Liver (tissue), 3 donors: ENCODE measurements at regions not wholly inside any gene's neighbourhood (a gene's known extent, or its start where the extent isn't known, plus 50 kb on each side); places are given as distances from the start of the nearest gene placed in this dataset.

ENCODE experiments used
- GABPA ChIP-seq, 2 donors: IDR thresholded peaks in 1 of 2; conservative IDR thresholded peaks in 1 of 2; 2 replicates each; pipeline ENCODE4 v1.6.1; 2016; ENCODE audit warnings: antibody characterized with exemption in 2 of 2, mild to moderate bottlenecking in 1 of 2, moderate library complexity in 1 of 2
- NR2F2 ChIP-seq: IDR thresholded peaks from 2 replicates; pipeline ENCODE4 v1.6.1; 2016; ENCODE audit warnings: antibody characterized with exemption
- RAD21 ChIP-seq, 2 donors: IDR thresholded peaks; 2 replicates each; pipeline ENCODE4 v1.6.1; 2016; ENCODE audit warnings: antibody characterized with exemption in 2 of 2, mild to moderate bottlenecking in 2 of 2
- YY1 ChIP-seq: IDR thresholded peaks from 2 replicates; pipeline ENCODE4 v1.6.1; 2016; ENCODE audit warnings: antibody characterized with exemption, mild to moderate bottlenecking
- TF ChIP-seq, protein P1 (sequence below): fragments of 150-350 bp; IDR thresholded peaks from 2 replicates; pipeline ENCODE4 v1.5.1; 2017; ENCODE audit warnings: improper control_type of control experiment, low read depth, low read length; ENCODE audit not compliant: missing input control
- TF ChIP-seq, protein P2 (sequence below): IDR thresholded peaks from 2 replicates; pipeline ENCODE4 v1.6.1; 2016; ENCODE audit warnings: antibody characterized with exemption
- TF ChIP-seq, protein P3 (sequence below): IDR thresholded peaks from 2 replicates; pipeline ENCODE4 v1.6.1; 2016; ENCODE audit warnings: antibody characterized with exemption, mild to moderate bottlenecking
- TF ChIP-seq, protein P4 (sequence below): IDR thresholded peaks from 2 replicates; pipeline ENCODE4 v1.6.1; 2016; ENCODE audit warnings: antibody characterized with exemption
- donor health status: healthy.
- donor health status: healthy.

DNA sequence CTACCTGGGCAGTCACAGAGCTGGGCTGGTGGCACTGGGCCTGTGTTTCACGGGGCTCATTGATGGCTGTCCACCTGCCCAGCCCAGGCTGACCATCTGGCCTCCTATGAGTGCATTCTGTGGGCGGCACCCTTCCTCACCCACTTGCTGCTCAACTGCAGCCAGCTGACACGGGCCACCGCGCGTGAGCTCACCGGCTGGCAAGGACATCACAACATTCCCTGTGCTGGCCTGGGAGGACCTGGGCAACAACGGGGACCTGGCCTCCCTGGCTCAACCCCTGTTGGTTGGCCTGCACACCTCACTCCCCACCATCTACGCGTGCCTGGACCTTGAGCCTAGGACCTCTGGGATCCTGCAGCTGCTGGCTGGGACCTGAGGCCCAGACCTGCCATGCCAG lies 98.2 kb upstream of the DTNA start:
- no peak for TF ChIP-seq RAD21 (IDR thresholded peaks at IDR 0.05)
- TF ChIP-seq, protein P1, sequence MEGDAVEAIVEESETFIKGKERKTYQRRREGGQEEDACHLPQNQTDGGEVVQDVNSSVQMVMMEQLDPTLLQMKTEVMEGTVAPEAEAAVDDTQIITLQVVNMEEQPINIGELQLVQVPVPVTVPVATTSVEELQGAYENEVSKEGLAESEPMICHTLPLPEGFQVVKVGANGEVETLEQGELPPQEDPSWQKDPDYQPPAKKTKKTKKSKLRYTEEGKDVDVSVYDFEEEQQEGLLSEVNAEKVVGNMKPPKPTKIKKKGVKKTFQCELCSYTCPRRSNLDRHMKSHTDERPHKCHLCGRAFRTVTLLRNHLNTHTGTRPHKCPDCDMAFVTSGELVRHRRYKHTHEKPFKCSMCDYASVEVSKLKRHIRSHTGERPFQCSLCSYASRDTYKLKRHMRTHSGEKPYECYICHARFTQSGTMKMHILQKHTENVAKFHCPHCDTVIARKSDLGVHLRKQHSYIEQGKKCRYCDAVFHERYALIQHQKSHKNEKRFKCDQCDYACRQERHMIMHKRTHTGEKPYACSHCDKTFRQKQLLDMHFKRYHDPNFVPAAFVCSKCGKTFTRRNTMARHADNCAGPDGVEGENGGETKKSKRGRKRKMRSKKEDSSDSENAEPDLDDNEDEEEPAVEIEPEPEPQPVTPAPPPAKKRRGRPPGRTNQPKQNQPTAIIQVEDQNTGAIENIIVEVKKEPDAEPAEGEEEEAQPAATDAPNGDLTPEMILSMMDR, result no peak
- TF ChIP-seq NR2F2, result no peak
- TF ChIP-seq GABPA (IDR thresholded peaks at IDR 0.05 in 1 of 2, conservative IDR thresholded peaks at IDR 0.05 in 1 of 2), result no peak
- TF ChIP-seq YY1, result no peak
- TF ChIP-seq, protein P2, sequence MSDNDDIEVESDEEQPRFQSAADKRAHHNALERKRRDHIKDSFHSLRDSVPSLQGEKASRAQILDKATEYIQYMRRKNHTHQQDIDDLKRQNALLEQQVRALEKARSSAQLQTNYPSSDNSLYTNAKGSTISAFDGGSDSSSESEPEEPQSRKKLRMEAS, result no peak
- TF ChIP-seq, protein P3, sequence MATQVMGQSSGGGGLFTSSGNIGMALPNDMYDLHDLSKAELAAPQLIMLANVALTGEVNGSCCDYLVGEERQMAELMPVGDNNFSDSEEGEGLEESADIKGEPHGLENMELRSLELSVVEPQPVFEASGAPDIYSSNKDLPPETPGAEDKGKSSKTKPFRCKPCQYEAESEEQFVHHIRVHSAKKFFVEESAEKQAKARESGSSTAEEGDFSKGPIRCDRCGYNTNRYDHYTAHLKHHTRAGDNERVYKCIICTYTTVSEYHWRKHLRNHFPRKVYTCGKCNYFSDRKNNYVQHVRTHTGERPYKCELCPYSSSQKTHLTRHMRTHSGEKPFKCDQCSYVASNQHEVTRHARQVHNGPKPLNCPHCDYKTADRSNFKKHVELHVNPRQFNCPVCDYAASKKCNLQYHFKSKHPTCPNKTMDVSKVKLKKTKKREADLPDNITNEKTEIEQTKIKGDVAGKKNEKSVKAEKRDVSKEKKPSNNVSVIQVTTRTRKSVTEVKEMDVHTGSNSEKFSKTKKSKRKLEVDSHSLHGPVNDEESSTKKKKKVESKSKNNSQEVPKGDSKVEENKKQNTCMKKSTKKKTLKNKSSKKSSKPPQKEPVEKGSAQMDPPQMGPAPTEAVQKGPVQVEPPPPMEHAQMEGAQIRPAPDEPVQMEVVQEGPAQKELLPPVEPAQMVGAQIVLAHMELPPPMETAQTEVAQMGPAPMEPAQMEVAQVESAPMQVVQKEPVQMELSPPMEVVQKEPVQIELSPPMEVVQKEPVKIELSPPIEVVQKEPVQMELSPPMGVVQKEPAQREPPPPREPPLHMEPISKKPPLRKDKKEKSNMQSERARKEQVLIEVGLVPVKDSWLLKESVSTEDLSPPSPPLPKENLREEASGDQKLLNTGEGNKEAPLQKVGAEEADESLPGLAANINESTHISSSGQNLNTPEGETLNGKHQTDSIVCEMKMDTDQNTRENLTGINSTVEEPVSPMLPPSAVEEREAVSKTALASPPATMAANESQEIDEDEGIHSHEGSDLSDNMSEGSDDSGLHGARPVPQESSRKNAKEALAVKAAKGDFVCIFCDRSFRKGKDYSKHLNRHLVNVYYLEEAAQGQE, result no peak
- TF ChIP-seq, protein P4, sequence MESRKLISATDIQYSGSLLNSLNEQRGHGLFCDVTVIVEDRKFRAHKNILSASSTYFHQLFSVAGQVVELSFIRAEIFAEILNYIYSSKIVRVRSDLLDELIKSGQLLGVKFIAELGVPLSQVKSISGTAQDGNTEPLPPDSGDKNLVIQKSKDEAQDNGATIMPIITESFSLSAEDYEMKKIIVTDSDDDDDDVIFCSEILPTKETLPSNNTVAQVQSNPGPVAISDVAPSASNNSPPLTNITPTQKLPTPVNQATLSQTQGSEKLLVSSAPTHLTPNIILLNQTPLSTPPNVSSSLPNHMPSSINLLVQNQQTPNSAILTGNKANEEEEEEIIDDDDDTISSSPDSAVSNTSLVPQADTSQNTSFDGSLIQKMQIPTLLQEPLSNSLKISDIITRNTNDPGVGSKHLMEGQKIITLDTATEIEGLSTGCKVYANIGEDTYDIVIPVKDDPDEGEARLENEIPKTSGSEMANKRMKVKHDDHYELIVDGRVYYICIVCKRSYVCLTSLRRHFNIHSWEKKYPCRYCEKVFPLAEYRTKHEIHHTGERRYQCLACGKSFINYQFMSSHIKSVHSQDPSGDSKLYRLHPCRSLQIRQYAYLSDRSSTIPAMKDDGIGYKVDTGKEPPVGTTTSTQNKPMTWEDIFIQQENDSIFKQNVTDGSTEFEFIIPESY, result no peak
